Glutamatergic neuron (in vitro differentiated cells): ENCODE measurements at regions not wholly inside any gene's neighbourhood (a gene's known extent, or its start where the extent isn't known, plus 50 kb on each side); places are given as distances from the start of the nearest gene placed in this dataset.

Source experiments
- DNase-seq: peaks from one replicate; pipeline ENCODE4 v3.0.0; 2022
- H3K27ac Mint-ChIP-seq: one replicate; pipeline ENCODE4 v1.8.0; 2020; ENCODE audit warnings: mild to moderate bottlenecking, mixed read lengths, inconsistent platforms; ENCODE audit not compliant: unreplicated experiment
- H3K27me3 Mint-ChIP-seq: one replicate; pipeline ENCODE4 v1.8.0; 2020; ENCODE audit warnings: mild to moderate bottlenecking, moderate library complexity, mixed read lengths, inconsistent platforms; ENCODE audit not compliant: unreplicated experiment
- H3K36me3 Mint-ChIP-seq: one replicate; pipeline ENCODE4 v1.8.0; 2020; ENCODE audit warnings: mild to moderate bottlenecking, mixed read lengths, inconsistent platforms; ENCODE audit not compliant: unreplicated experiment
- H3K4me1 Mint-ChIP-seq: one replicate; pipeline ENCODE4 v1.8.0; 2020; ENCODE audit warnings: mild to moderate bottlenecking, low read depth, mixed read lengths, inconsistent platforms; ENCODE audit not compliant: unreplicated experiment
- H3K4me3 Mint-ChIP-seq: one replicate; pipeline ENCODE4 v1.8.0; 2020; ENCODE audit warnings: mild to moderate bottlenecking, mixed read lengths, inconsistent platforms; ENCODE audit not compliant: unreplicated experiment
- H3K9me3 Mint-ChIP-seq: one replicate; pipeline ENCODE4 v1.8.0; 2020; ENCODE audit warnings: mild to moderate bottlenecking, moderate library complexity, mixed read lengths, inconsistent platforms; ENCODE audit not compliant: unreplicated experiment
- TF ChIP-seq, protein P1 (sequence below): fragments of 200-600 bp; sonication (generic); IDR thresholded peaks from one replicate; pipeline ENCODE4 v1.5.0; 2021; ENCODE audit not compliant: partially characterized antibody, unreplicated experiment

DNA sequence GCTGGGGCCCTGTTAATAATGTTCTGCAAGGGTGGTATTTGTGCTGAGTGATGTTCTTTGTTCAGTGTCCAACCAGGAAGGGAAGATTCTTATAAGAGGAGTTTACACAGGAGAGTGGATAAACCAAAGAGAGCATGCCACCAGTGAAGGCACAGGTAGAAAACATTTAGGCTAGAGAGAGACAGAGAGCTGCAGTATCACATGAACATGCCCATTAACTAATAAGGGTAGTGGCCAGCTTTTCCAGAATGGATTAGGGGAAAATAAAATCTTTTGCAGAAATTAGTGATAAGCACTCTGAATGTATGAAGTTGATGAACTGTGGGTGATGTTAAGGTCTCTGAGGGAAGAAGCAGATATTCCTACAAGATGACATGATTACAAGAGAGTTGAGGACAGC is 54.1 kb upstream of the PRLR start:
- no peak overlapping the region for H3K4me3 Mint-ChIP-seq
- TF ChIP-seq, protein P1, sequence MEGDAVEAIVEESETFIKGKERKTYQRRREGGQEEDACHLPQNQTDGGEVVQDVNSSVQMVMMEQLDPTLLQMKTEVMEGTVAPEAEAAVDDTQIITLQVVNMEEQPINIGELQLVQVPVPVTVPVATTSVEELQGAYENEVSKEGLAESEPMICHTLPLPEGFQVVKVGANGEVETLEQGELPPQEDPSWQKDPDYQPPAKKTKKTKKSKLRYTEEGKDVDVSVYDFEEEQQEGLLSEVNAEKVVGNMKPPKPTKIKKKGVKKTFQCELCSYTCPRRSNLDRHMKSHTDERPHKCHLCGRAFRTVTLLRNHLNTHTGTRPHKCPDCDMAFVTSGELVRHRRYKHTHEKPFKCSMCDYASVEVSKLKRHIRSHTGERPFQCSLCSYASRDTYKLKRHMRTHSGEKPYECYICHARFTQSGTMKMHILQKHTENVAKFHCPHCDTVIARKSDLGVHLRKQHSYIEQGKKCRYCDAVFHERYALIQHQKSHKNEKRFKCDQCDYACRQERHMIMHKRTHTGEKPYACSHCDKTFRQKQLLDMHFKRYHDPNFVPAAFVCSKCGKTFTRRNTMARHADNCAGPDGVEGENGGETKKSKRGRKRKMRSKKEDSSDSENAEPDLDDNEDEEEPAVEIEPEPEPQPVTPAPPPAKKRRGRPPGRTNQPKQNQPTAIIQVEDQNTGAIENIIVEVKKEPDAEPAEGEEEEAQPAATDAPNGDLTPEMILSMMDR = no peak
- H3K36me3 Mint-ChIP-seq = no peaks in the 10 kb centered on the region
- DNase-seq = no peak
- H3K9me3 Mint-ChIP-seq = no peaks in the 10 kb centered on the region
- H3K4me1 Mint-ChIP-seq = no peaks in the 10 kb centered on the region
- no peak overlapping the region for H3K27ac Mint-ChIP-seq
- H3K27me3 Mint-ChIP-seq = peaks cover 2% of the 10 kb centered on the region

DNA sequence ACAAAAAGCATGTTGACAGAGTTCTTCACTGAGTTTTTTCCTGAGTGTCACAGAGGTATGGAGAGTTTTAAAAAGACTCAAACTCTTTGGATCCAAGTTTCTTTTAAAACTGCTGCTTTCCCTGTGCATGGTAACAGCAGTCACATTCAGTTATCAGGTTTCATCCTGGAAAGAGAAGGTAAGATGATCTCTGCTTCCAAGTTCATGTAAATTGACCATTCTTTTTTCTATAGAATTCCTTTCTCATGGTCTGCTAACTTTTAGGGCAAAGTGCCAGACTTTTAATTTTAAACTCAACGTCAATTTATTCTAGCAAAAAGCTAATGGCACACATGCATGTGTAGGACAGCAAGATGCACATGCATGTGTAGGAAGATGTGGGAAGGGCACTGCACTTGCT is 52.5 kb upstream of the PRLR start:
- H3K4me1 Mint-ChIP-seq = no peaks in the 10 kb centered on the region
- H3K27ac Mint-ChIP-seq = no peak overlapping the region
- H3K27me3 Mint-ChIP-seq = peaks cover 2% of the 10 kb centered on the region
- H3K4me3 Mint-ChIP-seq = no peak overlapping the region
- H3K36me3 Mint-ChIP-seq = no peaks in the 10 kb centered on the region
- no peak for DNase-seq
- TF ChIP-seq, protein P1 = no peak
- H3K9me3 Mint-ChIP-seq = no peaks in the 10 kb centered on the region

DNA sequence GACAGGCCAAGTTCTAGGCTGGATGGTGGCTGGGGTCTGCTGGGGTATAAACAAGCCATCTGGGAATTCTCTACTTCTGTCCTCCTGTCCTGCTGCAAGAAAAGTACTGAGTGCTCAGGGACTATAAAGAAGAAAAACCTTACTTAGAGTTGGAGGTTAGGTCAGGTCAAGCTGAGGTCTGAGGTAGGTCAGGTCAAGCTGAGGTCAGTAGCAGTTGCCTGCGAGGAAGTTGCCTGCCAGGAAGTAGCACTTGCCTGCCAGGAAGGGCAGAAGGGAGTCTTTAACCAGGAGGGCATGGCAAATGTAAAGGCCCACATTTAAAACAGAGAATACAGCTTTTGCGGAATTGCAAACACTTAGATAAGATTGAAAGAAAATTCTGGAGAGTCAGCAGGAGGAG is 51.3 kb upstream of the PRLR start:
- Mint-ChIP-seq H3K9me3 (no peaks in the 10 kb centered on the region), H3K27me3 (peaks cover 2% of the 10 kb centered on the region), H3K27ac (no peak overlapping the region), H3K36me3 (no peaks in the 10 kb centered on the region), H3K4me3 (no peak overlapping the region), H3K4me1 (no peaks in the 10 kb centered on the region)
- TF ChIP-seq, protein P1 = no peak
- no peak for DNase-seq
